Transverse colon (tissue), 4 donors: ENCODE measurements at regions not wholly inside any gene's neighbourhood (a gene's known extent, or its start where the extent isn't known, plus 50 kb on each side); places are given as distances from the start of the nearest gene placed in this dataset.

Experiments
- DNase-seq: peaks from one replicate; pipeline ENCODE4 v3.0.0-alpha.2; 2019
- H3K27ac ChIP-seq, 4 donors: fragments of 200-600 bp; sonication (generic); 2 replicates each; pipeline ENCODE4 v1.5.1; 2016 to 2018; ENCODE audit warnings: inconsistent platforms in 4 of 4
- H3K27me3 ChIP-seq: fragments of 200-600 bp; sonication (generic); 2 replicates; pipeline ENCODE4 v1.5.1; 2017; ENCODE audit warnings: inconsistent platforms
- H3K36me3 ChIP-seq, 4 donors: fragments of 200-600 bp; sonication (generic); 2 replicates each; pipeline ENCODE4 v1.5.1; 2017 to 2019; ENCODE audit warnings: inconsistent platforms in 4 of 4
- H3K4me1 ChIP-seq, 4 donors: fragments of 200-600 bp; sonication (generic); 2 replicates each; pipeline ENCODE4 v1.5.1; 2017 to 2020; ENCODE audit warnings: inconsistent platforms in 4 of 4
- H3K4me3 ChIP-seq, 4 donors: fragments of 200-600 bp; sonication (generic); 1 replicate in 1 of 4; 2 replicates in 3 of 4; pipeline versions ENCODE4 v1.5.1 to v1.6.1; 2017 to 2019; ENCODE audit warnings: inconsistent platforms in 4 of 4
- H3K9me3 ChIP-seq, 2 donors: fragments of 200-600 bp; sonication (generic); 2 replicates each; pipeline ENCODE4 v1.5.1; 2017 to 2019; ENCODE audit warnings: inconsistent platforms in 2 of 2
- EP300 ChIP-seq: sonication (generic); formaldehyde crosslinking; IDR thresholded peaks from one replicate; pipeline ENCODE4 v1.6.1; 2017; ENCODE audit warnings: antibody characterized with exemption, low read depth
- POLR2A ChIP-seq: fragments of 450-650 bp; IDR thresholded peaks from one replicate; pipeline ENCODE4 v1.6.1; 2016; ENCODE audit warnings: antibody characterized with exemption, mild to moderate bottlenecking, moderate library complexity
- POLR2AphosphoS5 ChIP-seq, 3 donors: sonication (generic); formaldehyde crosslinking; IDR thresholded peaks; one replicate each; pipeline ENCODE4 v1.6.1; 2016; ENCODE audit warnings: antibody characterized with exemption in 3 of 3
- WGBS, 2 donors: methylation state at CpG; one replicate each; pipeline ENCODE4 v1.1.5; 2018; ENCODE audit warnings: low coverage in 1 of 2; 5-methylcytosine and 5-hydroxymethylcytosine counted together
- in situ Hi-C, 4 donors: fragments of 200-750 bp; cut with MboI; loops; one replicate each; pipeline versions ENCODE4 v1.15.0 to v1.15.1; 2017; ENCODE audit warnings: low sequenced_read_pairs in 3 of 4, low pct_ligation_motif_present in 1 of 4, low pct_unique_long_range_greater_than_20kb in 1 of 4
- intact Hi-C: fragments of 100-400 bp; cut with DNase I; formaldehyde crosslinking; loops from one replicate; pipeline ENCODE4 v1.15.1; 2023; ENCODE audit warnings: low total_unique reads
- TF ChIP-seq, protein P1 (sequence below), 5 experiments: fragments of 200-600 bp in 3 of 5; fragments of 450-650 bp in 2 of 5; sonication (generic) in 3 of 5; IDR thresholded peaks; 1 replicate in 2 of 5; 2 replicates in 3 of 5; pipeline ENCODE4 v1.5.1; 2016 to 2017; ENCODE audit warnings: antibody characterized with exemption in 5 of 5, inconsistent platforms in 3 of 5, mild to moderate bottlenecking in 2 of 5, moderate library complexity in 1 of 5

DNA sequence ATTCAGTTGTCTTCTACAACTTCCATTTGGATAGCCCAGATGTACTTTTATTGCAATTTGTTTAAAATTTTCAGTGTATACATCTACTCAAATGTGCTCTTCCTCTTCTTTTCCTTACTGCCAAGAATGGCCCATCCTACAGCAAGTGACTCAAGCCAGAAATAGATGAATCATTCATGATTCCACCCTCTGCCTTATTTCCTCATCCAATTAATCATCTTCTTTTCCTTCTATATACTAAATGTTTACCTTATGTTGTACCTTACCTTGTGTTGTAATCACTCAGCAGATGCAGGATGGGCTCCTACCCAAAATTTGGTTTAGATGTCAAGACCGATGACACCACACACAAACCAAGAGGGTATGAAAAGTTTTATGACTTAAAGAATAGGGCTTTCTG is 437.8 kb downstream of the GRXCR1 start:
- WGBS, 2 donors = 81 to 100% methylated on average over 1 of the region's 1 CpG
- H3K27ac ChIP-seq = no peak overlapping the region
- no peaks in the 10 kb centered on the region for H3K4me1 ChIP-seq
- TF ChIP-seq POLR2A = no peak
- no peak for TF ChIP-seq POLR2AphosphoS5 (IDR thresholded peaks at IDR 0.05)
- TF ChIP-seq EP300 = no peak
- TF ChIP-seq, protein P1, sequence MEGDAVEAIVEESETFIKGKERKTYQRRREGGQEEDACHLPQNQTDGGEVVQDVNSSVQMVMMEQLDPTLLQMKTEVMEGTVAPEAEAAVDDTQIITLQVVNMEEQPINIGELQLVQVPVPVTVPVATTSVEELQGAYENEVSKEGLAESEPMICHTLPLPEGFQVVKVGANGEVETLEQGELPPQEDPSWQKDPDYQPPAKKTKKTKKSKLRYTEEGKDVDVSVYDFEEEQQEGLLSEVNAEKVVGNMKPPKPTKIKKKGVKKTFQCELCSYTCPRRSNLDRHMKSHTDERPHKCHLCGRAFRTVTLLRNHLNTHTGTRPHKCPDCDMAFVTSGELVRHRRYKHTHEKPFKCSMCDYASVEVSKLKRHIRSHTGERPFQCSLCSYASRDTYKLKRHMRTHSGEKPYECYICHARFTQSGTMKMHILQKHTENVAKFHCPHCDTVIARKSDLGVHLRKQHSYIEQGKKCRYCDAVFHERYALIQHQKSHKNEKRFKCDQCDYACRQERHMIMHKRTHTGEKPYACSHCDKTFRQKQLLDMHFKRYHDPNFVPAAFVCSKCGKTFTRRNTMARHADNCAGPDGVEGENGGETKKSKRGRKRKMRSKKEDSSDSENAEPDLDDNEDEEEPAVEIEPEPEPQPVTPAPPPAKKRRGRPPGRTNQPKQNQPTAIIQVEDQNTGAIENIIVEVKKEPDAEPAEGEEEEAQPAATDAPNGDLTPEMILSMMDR (IDR thresholded peaks at IDR 0.05) = no peak
- no peak overlapping the region for H3K4me3 ChIP-seq
- intact Hi-C loops = no loop called here
- no peaks in the 10 kb centered on the region for H3K27me3 ChIP-seq
- H3K36me3 ChIP-seq = no peaks in the 10 kb centered on the region
- in situ Hi-C loops = no loop called here
- DNase-seq = no peak
- H3K9me3 ChIP-seq = no peaks in the 10 kb centered on the region

DNA sequence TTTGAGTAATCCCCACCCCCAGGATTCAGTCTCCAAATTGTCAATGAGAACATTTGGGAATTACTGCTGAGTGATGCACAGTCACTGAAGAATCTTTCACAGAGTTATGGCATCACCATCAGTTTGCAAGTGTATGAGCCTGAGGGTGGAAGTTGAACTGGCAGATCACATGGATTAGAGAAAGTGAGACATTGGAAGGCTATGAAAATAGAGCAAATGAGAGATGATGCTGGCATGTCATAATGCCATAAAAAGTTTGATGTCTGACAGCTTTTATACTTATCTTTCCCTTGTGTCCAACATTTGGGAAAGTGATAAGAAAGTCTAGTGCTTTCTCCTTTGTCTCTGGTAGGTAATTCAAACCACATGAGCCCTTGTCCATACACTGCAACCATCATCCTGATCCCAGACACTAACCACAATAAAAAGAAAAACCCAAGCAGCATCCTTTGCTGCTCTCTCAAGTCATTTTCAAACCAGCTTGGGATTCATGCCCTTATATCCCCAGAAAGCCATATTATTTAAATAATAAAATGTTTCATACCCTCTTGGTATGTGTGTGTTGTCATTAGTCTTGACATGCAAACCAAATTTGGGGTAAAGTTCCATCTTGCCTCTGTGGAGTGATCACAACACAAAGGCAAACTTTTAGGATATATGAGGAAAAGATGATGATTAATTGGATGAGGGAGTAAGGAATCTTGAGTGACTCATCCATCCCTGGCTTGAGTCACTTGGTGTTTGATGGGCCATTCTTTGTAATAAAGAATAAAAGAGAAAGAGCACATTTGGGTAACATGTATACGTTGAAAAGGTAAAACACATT is 438.9 kb downstream of the GRXCR1 start:
- Histone ChIP-seq H3K36me3 (no peaks in the 10 kb centered on the region), H3K27ac (no peak overlapping the region), H3K9me3 (no peaks in the 10 kb centered on the region), H3K27me3 (no peaks in the 10 kb centered on the region), H3K4me3 (no peak overlapping the region), H3K4me1 (no peaks in the 10 kb centered on the region)
- TF ChIP-seq POLR2AphosphoS5 (IDR thresholded peaks at IDR 0.05) (no peak), EP300 (no peak), POLR2A (no peak)
- TF ChIP-seq, protein P1 (IDR thresholded peaks at IDR 0.05) = no peak
- in situ Hi-C loops (no loop called here), intact Hi-C loops (no loop called here)
- DNase-seq = no peak
- WGBS, 2 donors = 62 to 67% methylated on average over 1 of the region's 1 CpG

DNA sequence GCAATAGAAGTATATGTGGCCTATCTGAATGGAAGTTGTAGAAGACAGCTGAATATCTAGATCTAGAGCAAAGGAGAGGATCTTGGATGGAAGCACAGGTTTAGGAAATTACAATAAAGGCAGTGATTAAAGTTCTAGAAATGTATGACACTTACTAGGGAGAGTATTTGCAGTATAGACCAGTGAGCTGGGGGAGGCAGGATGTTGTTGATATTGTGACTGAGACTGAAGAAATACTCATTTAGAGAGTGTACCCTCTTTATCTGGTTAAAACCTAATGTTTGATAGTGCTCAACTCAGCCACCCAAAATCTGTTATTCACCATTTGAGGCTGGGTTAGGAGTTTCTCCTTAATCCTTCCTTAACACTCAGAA is 439.5 kb downstream of the GRXCR1 start:
- no peaks in the 10 kb centered on the region for H3K4me1 ChIP-seq
- no peak overlapping the region for H3K4me3 ChIP-seq
- in situ Hi-C loops = no loop called here

DNA sequence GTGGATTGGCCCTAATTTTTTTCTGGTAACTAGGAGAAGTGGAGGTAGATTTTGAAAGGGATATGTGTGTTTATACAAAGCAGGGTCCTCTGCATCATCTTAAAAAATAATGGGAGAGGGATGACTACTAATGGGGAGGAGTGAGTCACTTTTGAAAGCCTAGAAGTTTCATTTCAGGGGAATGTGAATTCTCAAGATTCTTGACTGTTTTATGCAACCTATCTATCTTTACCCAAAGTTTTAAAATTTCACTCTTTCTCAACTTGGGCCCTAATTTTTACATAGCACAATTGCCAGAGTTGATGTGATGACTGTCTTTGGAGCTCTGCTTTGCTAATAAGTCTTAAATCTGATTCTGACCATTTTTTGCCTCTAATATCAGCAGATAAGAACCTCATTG is 445.2 kb downstream of the GRXCR1 start:
- Histone ChIP-seq H3K4me1 (no peaks in the 10 kb centered on the region), H3K27me3 (no peaks in the 10 kb centered on the region), H3K4me3 (no peak overlapping the region), H3K27ac (no peak overlapping the region), H3K36me3 (no peaks in the 10 kb centered on the region), H3K9me3 (no peaks in the 10 kb centered on the region)
- in situ Hi-C loops = no loop called here
- intact Hi-C loops = no loop called here
- no peak for DNase-seq
- TF ChIP-seq POLR2A = no peak
- no peak for TF ChIP-seq POLR2AphosphoS5 (IDR thresholded peaks at IDR 0.05)
- TF ChIP-seq, protein P1 (IDR thresholded peaks at IDR 0.05) = no peak
- TF ChIP-seq EP300 = no peak

More for the DNA sequence above, 439.5 kb downstream of the GRXCR1 start:
- Histone ChIP-seq H3K9me3 (no peaks in the 10 kb centered on the region), H3K27me3 (no peaks in the 10 kb centered on the region), H3K27ac (no peak overlapping the region), H3K36me3 (no peaks in the 10 kb centered on the region)
- intact Hi-C loops = no loop called here
- TF ChIP-seq POLR2AphosphoS5 (IDR thresholded peaks at IDR 0.05) (no peak), POLR2A (no peak), EP300 (no peak)
- TF ChIP-seq, protein P1 (IDR thresholded peaks at IDR 0.05) = no peak
- DNase-seq = no peak
